ENCODE measurements at regions not wholly inside any gene's neighbourhood (a gene's known extent, or its start where the extent isn't known, plus 50 kb on each side); places are given as distances from the start of the nearest gene placed in this dataset.

GRCh38 chr4:20326977-20327376, 75.3 kb downstream of the SLIT2 start:
- TF ChIP-seq CTCF (IDR thresholded peaks at IDR 0.05; ENCODE audit: insufficient read depth, low read length, poor library complexity, severe bottlenecking), result no peak
- no peak for DNase-seq (ENCODE audit: extremely low read depth, insufficient read length)

GRCh38 chr4:20327808-20328207, 76.1 kb downstream of the SLIT2 start:
- TF ChIP-seq CTCF (IDR thresholded peaks at IDR 0.05; ENCODE audit: insufficient read depth, low read length, poor library complexity, severe bottlenecking), result no peak
- DNase-seq (ENCODE audit: extremely low read depth, insufficient read length), result no peak
- Histone ChIP-seq H3K36me3 (ENCODE audit: control insufficient read depth, insufficient read depth, low read length) (no peaks in the 10 kb centered on the region), H3K4me3 (replicated peaks; ENCODE audit: low read depth, low read length) (no peak overlapping the region), H3K27me3 (replicated peaks; ENCODE audit: control insufficient read depth, insufficient read depth, low read length) (no peaks in the 10 kb centered on the region)

More at GRCh38 chr4:20326977-20327376, 75.3 kb downstream of the SLIT2 start:
- H3K4me3 ChIP-seq (replicated peaks; ENCODE audit: low read depth, low read length), result no peak overlapping the region
- H3K27me3 ChIP-seq (replicated peaks; ENCODE audit: control insufficient read depth, insufficient read depth, low read length), result no peaks in the 10 kb centered on the region
- no peaks in the 10 kb centered on the region for H3K36me3 ChIP-seq (ENCODE audit: control insufficient read depth, insufficient read depth, low read length)

GRCh38 chr4:20331642-20332041, 79.9 kb downstream of the SLIT2 start:
- H3K36me3 ChIP-seq (ENCODE audit: control insufficient read depth, insufficient read depth, low read length), result no peaks in the 10 kb centered on the region
- DNase-seq (ENCODE audit: extremely low read depth, insufficient read length), result no peak
- H3K4me3 ChIP-seq (replicated peaks; ENCODE audit: low read depth, low read length), result no peak overlapping the region
- TF ChIP-seq CTCF (IDR thresholded peaks at IDR 0.05; ENCODE audit: insufficient read depth, low read length, poor library complexity, severe bottlenecking), result no peak
- no peaks in the 10 kb centered on the region for H3K27me3 ChIP-seq (replicated peaks; ENCODE audit: control insufficient read depth, insufficient read depth, low read length)

GRCh38 chr4:20333141-20333715, 81.5 kb downstream of the SLIT2 start:
- Histone ChIP-seq H3K27me3 (replicated peaks; ENCODE audit: control insufficient read depth, insufficient read depth, low read length) (no peaks in the 10 kb centered on the region), H3K36me3 (ENCODE audit: control insufficient read depth, insufficient read depth, low read length) (no peaks in the 10 kb centered on the region), H3K4me3 (replicated peaks; ENCODE audit: low read depth, low read length) (no peak overlapping the region)
- no peak for TF ChIP-seq CTCF (IDR thresholded peaks at IDR 0.05; ENCODE audit: insufficient read depth, low read length, poor library complexity, severe bottlenecking)
- no peak for DNase-seq (ENCODE audit: extremely low read depth, insufficient read length)

GRCh38 chr4:20337261-20337664, 85.6 kb downstream of the SLIT2 start:
- no peak for DNase-seq (ENCODE audit: extremely low read depth, insufficient read length)
- TF ChIP-seq CTCF (IDR thresholded peaks at IDR 0.05; ENCODE audit: insufficient read depth, low read length, poor library complexity, severe bottlenecking), result no peak
- Histone ChIP-seq H3K27me3 (replicated peaks; ENCODE audit: control insufficient read depth, insufficient read depth, low read length) (no peaks in the 10 kb centered on the region), H3K4me3 (replicated peaks; ENCODE audit: low read depth, low read length) (no peak overlapping the region), H3K36me3 (ENCODE audit: control insufficient read depth, insufficient read depth, low read length) (no peaks in the 10 kb centered on the region)

- H3K4me3 ChIP-seq (replicated peaks; ENCODE audit: low read depth, low read length), result no peak overlapping the region
- no peaks in the 10 kb centered on the region for H3K36me3 ChIP-seq (ENCODE audit: control insufficient read depth, insufficient read depth, low read length)
- DNase-seq (ENCODE audit: extremely low read depth, insufficient read length), result no peak
- TF ChIP-seq CTCF (IDR thresholded peaks at IDR 0.05; ENCODE audit: insufficient read depth, low read length, poor library complexity, severe bottlenecking), result no peak
- H3K27me3 ChIP-seq (replicated peaks; ENCODE audit: control insufficient read depth, insufficient read depth, low read length), result no peaks in the 10 kb centered on the region
These were observed 87.1 kb downstream of the SLIT2 start for GRCh38 chr4:20338841-20339240.

Data from GM06990 (cell line).